HepG2 (cell line): ENCODE measurements at regions not wholly inside any gene's neighbourhood (a gene's known extent, or its start where the extent isn't known, plus 50 kb on each side); places are given as distances from the start of the nearest gene placed in this dataset.

Experiments
- AKAP8 ChIP-seq: sonication (generic); formaldehyde crosslinking; IDR thresholded peaks from 2 replicates; pipeline ENCODE4 v1.5.1; 2020; ENCODE audit warnings: mild to moderate bottlenecking, missing genetic modification reagents
- BRF2 ChIP-seq: sonication (generic); formaldehyde crosslinking; IDR thresholded peaks from 2 replicates; pipeline ENCODE4 v1.8.1; 2022; ENCODE audit warnings: mild to moderate bottlenecking, missing genetic modification reagents
- LRRFIP1 ChIP-seq: sonication (generic); formaldehyde crosslinking; conservative IDR thresholded peaks from 2 replicates; pipeline ENCODE4 v1.4.0; 2020; ENCODE audit warnings: missing genetic modification reagents
- NFE2 ChIP-seq: sonication (generic); formaldehyde crosslinking; IDR thresholded peaks from 2 replicates; pipeline ENCODE4 v1.4.0; 2020; ENCODE audit warnings: missing genetic modification reagents
- NR2F6 ChIP-seq, 2 experiments: IDR thresholded peaks; 2 replicates each; pipeline ENCODE4 v1.6.1; 2016; ENCODE audit warnings: antibody characterized with exemption in 1 of 2, mild to moderate bottlenecking in 1 of 2
- PAWR ChIP-seq: sonication (generic); formaldehyde crosslinking; IDR thresholded peaks from 2 replicates; pipeline ENCODE4 v1.4.0; 2020; ENCODE audit warnings: missing genetic modification reagents, mild to moderate bottlenecking, borderline replicate concordance
- PAX8 ChIP-seq: sonication (generic); formaldehyde crosslinking; IDR thresholded peaks from 2 replicates; pipeline ENCODE4 v1.8.0; 2022; ENCODE audit warnings: mild to moderate bottlenecking, missing genetic modification reagents, borderline replicate concordance
- RARA ChIP-seq: IDR thresholded peaks from 2 replicates; pipeline ENCODE4 v1.6.1; 2016; ENCODE audit warnings: missing genetic modification reagents, missing compliant biosample characterization
- STAT6 ChIP-seq: sonication (generic); formaldehyde crosslinking; IDR thresholded peaks from 2 replicates; pipeline ENCODE4 v1.4.0; 2020; ENCODE audit warnings: missing genetic modification reagents, mild to moderate bottlenecking, borderline replicate concordance
- TCF7L2 ChIP-seq: IDR thresholded peaks from 2 replicates; pipeline ENCODE4 v1.6.1; 2011; ENCODE audit warnings: mild to moderate bottlenecking, low read depth, low read length, moderate library complexity
- U2AF1 ChIP-seq: fragments of 200-400 bp; formaldehyde crosslinking; optimal IDR thresholded peaks from 2 replicates; pipeline ENCODE3; 2017; ENCODE audit warnings: mild to moderate bottlenecking, low read depth, low read length
- ZBTB1 ChIP-seq: sonication (generic); formaldehyde crosslinking; IDR thresholded peaks from 2 replicates; pipeline ENCODE4 v1.4.0; 2020; ENCODE audit warnings: missing genetic modification reagents, borderline replicate concordance
- ZFAT ChIP-seq: sonication (generic); formaldehyde crosslinking; conservative IDR thresholded peaks from 2 replicates; pipeline ENCODE4 v1.8.1; 2023; ENCODE audit warnings: missing genetic modification reagents, inconsistent platforms
- ZNF160 ChIP-seq: sonication (generic); formaldehyde crosslinking; IDR thresholded peaks from 2 replicates; pipeline ENCODE4 v1.8.0; 2022; ENCODE audit warnings: mild to moderate bottlenecking, inconsistent platforms, missing genetic modification reagents
- ZNF574 ChIP-seq: sonication (generic); formaldehyde crosslinking; IDR thresholded peaks from 2 replicates; pipeline ENCODE4 v1.4.0; 2020; ENCODE audit warnings: missing genetic modification reagents
- ZNF639 ChIP-seq: conservative IDR thresholded peaks from 2 replicates; pipeline ENCODE4 v1.6.1; 2018; ENCODE audit warnings: missing genetic modification reagents
- ZNF703 ChIP-seq: sonication (generic); formaldehyde crosslinking; IDR thresholded peaks from 2 replicates; pipeline ENCODE4 v1.5.1; 2020; ENCODE audit warnings: missing genetic modification reagents, mild to moderate bottlenecking, moderate library complexity, borderline replicate concordance
- ZNF816 ChIP-seq: sonication (generic); formaldehyde crosslinking; IDR thresholded peaks from 2 replicates; pipeline ENCODE4 v1.8.0; 2022; ENCODE audit warnings: missing genetic modification reagents, mild to moderate bottlenecking, borderline replicate concordance

GRCh38 chr21:43343095-43343991, 83.6 kb downstream of the SIK1 start (continued):
- no peak for TF ChIP-seq ZNF639 (CRISPR knock-in tag)
- no peak for TF ChIP-seq STAT6 (CRISPR knock-in tag)
- no peak for TF ChIP-seq U2AF1
- TF ChIP-seq ZFAT (CRISPR knock-in tag): no peak
- 0 out of 2 replicates have a peak, but pooled peaks have one; percentile 60 for TF ChIP-seq AKAP8 (CRISPR knock-in tag)
- no peak for TF ChIP-seq PAWR (CRISPR knock-in tag)
- peak; percentile 78 for TF ChIP-seq ZNF574 (CRISPR knock-in tag)
- TF ChIP-seq ZNF703 (CRISPR knock-in tag): no peak
- no peak; the same call in none of the 2 replicates for TF ChIP-seq NR2F6 (IDR thresholded peaks at IDR 0.05)
- peak; percentile 88 for TF ChIP-seq NR2F6 (CRISPR knock-in tag; IDR thresholded peaks at IDR 0.05)
- no peak for TF ChIP-seq NFE2 (CRISPR knock-in tag)
- TF ChIP-seq LRRFIP1 (CRISPR knock-in tag): no peak
- TF ChIP-seq ZBTB1 (CRISPR knock-in tag): no peak
- peak; percentile 96 for TF ChIP-seq RARA (CRISPR knock-in tag)
- TF ChIP-seq ZNF816: no peak
- TF ChIP-seq ZNF160 (CRISPR knock-in tag): 0 out of 2 replicates have a peak, but pooled peaks have one; percentile 26
- 0 out of 2 replicates have a peak, but pooled peaks have one; percentile 48 for TF ChIP-seq BRF2 (CRISPR knock-in tag)
- no peak for TF ChIP-seq PAX8 (CRISPR knock-in tag)
- TF ChIP-seq TCF7L2: no peak
